Endodermal cell (in vitro differentiated cells): ENCODE measurements at regions not wholly inside any gene's neighbourhood (a gene's known extent, or its start where the extent isn't known, plus 50 kb on each side); places are given as distances from the start of the nearest gene placed in this dataset.

Experiments
- DNase-seq: peaks from one replicate; pipeline ENCODE4 v3.0.0-alpha.2; 2017
- H3K27ac ChIP-seq: 2 replicates; pipeline ENCODE4 v1.5.1; 2013; ENCODE audit warnings: mild to moderate bottlenecking, low read depth, low read length, moderate library complexity
- H3K27me3 ChIP-seq: 2 replicates; pipeline ENCODE4 v1.6.1; 2013; ENCODE audit warnings: mild to moderate bottlenecking, low read length, moderate library complexity; ENCODE audit not compliant: insufficient read depth, control insufficient read depth, poor library complexity, severe bottlenecking
- H3K36me3 ChIP-seq: 2 replicates; pipeline ENCODE4 v1.7.0; 2013; ENCODE audit warnings: mild to moderate bottlenecking, low read length, moderate library complexity; ENCODE audit not compliant: control insufficient read depth, insufficient read depth
- H3K4me1 ChIP-seq: one replicate; pipeline ENCODE4 v1.7.0; 2013; ENCODE audit warnings: low read length; ENCODE audit not compliant: control insufficient read depth, insufficient read depth
- H3K4me3 ChIP-seq: 2 replicates; pipeline ENCODE4 v1.5.1; 2013; ENCODE audit warnings: mild to moderate bottlenecking, low read length, moderate library complexity
- H3K9ac ChIP-seq: 2 replicates; pipeline ENCODE4 v1.6.1; 2013; ENCODE audit warnings: mild to moderate bottlenecking, low read length, moderate library complexity; ENCODE audit not compliant: poor library complexity, severe bottlenecking; ENCODE audit errors: extremely low read depth
- H3K9me3 ChIP-seq: 2 replicates; pipeline ENCODE4 v1.6.1; 2013; ENCODE audit warnings: mild to moderate bottlenecking, low read length, moderate library complexity; ENCODE audit not compliant: control insufficient read depth
- H3K27ac Mint-ChIP-seq: 2 replicates; pipeline ENCODE4 v1.8.0; 2020; ENCODE audit warnings: mixed read lengths
- H3K27me3 Mint-ChIP-seq: 2 replicates; pipeline ENCODE4 v1.8.0; 2021; ENCODE audit warnings: mild to moderate bottlenecking, mixed read lengths; ENCODE audit not compliant: insufficient read depth
- H3K36me3 Mint-ChIP-seq: 2 replicates; pipeline ENCODE4 v1.8.0; 2020; ENCODE audit warnings: low read depth, mixed read lengths
- H3K4me1 Mint-ChIP-seq: 2 replicates; pipeline ENCODE4 v1.8.0; 2020; ENCODE audit warnings: mixed read lengths
- H3K4me3 Mint-ChIP-seq: 2 replicates; pipeline ENCODE4 v1.8.0; 2020; ENCODE audit warnings: mild to moderate bottlenecking, moderate library complexity, mixed read lengths
- H3K9me3 Mint-ChIP-seq: 2 replicates; pipeline ENCODE4 v1.8.0; 2020; ENCODE audit warnings: mild to moderate bottlenecking, mixed read lengths
- CTCF ChIP-seq: fragments of 200-600 bp; sonication (generic); conservative IDR thresholded peaks from 2 replicates; pipeline ENCODE4 v1.5.0; 2021; ENCODE audit warnings: antibody characterized with exemption, mild to moderate bottlenecking
- WGBS, 2 experiments: methylation state at CpG; one replicate each; pipeline versions ENCODE4 v1.1.5 to v1.1.7; 2013; ENCODE audit warnings: missing lambda C conversion rate in 2 of 2, mixed read lengths in 1 of 2; ENCODE audit not compliant: insufficient coverage in 1 of 2, insufficient read length in 1 of 2; 5-methylcytosine and 5-hydroxymethylcytosine counted together

DNA sequence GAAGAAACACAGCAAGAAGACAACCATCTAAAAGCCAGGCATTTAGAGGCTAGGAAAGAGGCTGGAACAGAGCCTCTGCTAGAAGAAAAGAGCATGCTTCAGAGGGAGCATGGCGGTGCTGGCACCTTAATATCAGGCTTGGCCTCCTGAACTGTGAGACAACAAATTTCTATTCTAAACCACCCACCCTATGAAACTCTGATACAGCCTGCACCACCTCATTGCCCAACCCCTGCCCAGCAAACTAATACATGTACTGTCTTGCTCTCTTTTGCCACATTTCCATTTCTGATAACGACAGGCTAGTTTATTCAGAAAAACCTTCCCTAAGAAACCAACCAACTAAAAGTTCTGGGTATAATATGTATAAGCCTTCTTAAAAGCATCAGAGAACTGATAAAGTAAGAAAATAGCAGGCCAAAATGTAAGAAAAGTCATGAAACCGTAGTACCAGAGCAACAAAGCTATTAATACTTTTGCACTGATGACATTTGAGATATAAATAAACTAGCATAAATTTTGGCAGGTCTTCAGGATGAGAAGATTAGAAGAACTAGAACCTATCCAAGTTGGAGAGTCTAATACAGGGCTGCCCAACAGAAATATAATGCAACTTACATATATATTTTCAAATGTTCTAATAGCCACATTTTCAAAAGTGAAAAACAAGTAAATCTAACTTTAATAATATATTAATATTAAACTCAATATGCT is 184.7 kb upstream of the HSF2 start:
- H3K4me3 Mint-ChIP-seq: no peak overlapping the region
- no peak overlapping the region for H3K27ac Mint-ChIP-seq
- H3K9me3 Mint-ChIP-seq: no peaks in the 10 kb centered on the region
- WGBS, 2 experiments: 95 to 100% methylated on average over 1 to 3 of the region's 3 CpGs
- no peaks in the 10 kb centered on the region for H3K9me3 ChIP-seq
- no peak overlapping the region for H3K4me3 ChIP-seq
- no peaks in the 10 kb centered on the region for H3K4me1 ChIP-seq
- H3K27ac ChIP-seq: no peak overlapping the region
- H3K36me3 ChIP-seq: no peaks in the 10 kb centered on the region
- H3K4me1 Mint-ChIP-seq: no peaks in the 10 kb centered on the region
- H3K27me3 ChIP-seq: no peaks in the 10 kb centered on the region
- H3K9ac ChIP-seq: no peak overlapping the region
- no peak for TF ChIP-seq CTCF
- no peak for DNase-seq
- H3K36me3 Mint-ChIP-seq: no peaks in the 10 kb centered on the region
- H3K27me3 Mint-ChIP-seq: no peaks in the 10 kb centered on the region

DNA sequence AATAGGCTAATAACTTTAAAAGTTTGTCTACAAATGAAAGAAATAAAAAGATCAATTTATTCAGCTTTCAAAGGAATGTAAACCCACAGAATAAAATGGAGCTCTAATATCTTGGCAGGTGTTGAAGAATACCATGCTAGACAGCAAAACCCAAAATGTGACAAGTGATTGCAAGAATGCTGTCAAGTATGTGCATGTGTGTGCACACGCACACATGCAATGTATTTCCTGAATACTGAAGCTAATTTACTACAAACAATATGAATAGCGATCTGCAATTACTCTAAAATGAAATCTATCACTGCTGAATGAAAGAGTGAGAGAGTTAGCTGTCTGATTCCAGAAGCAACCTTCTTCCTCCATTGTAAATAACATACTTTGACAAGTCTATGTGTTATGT is 179.2 kb upstream of the HSF2 start:
- DNase-seq: no peak
- no peak overlapping the region for H3K9ac ChIP-seq
- no peaks in the 10 kb centered on the region for H3K4me1 ChIP-seq
- H3K36me3 ChIP-seq: no peaks in the 10 kb centered on the region
- no peaks in the 10 kb centered on the region for H3K36me3 Mint-ChIP-seq
- H3K27me3 ChIP-seq: no peaks in the 10 kb centered on the region
- no peaks in the 10 kb centered on the region for H3K4me1 Mint-ChIP-seq
- no peaks in the 10 kb centered on the region for H3K9me3 ChIP-seq
- H3K27ac Mint-ChIP-seq: no peak overlapping the region
- H3K27me3 Mint-ChIP-seq: no peaks in the 10 kb centered on the region
- 89% methylated on average over 2 of the region's 2 CpGs; no CpG with 5 or more reads in 1 of the 2 experiments for WGBS, 2 experiments
- no peak overlapping the region for H3K4me3 ChIP-seq
- H3K9me3 Mint-ChIP-seq: no peaks in the 10 kb centered on the region
- no peak for TF ChIP-seq CTCF
- H3K27ac ChIP-seq: no peak overlapping the region
- H3K4me3 Mint-ChIP-seq: no peak overlapping the region

DNA sequence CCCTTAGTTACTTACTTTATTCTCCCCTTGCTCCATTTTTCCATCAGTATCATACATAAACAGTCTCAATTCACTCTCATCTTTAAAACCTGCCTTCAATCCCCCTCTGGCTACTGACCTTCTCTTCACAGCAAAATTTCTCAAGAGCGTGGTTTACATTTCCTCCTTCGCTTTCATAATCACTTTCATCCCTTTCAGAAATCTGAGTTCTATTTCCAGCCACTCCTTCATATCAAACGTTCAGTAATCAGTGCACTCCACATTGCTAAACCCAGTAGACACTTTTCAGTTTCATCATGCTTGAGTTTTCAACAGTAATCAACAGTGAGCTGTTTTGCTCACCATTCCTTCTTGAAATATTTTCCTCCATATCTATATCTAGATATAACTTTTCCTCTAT is 176.7 kb upstream of the HSF2 start:
- Mint-ChIP-seq H3K27ac (no peak overlapping the region), H3K4me3 (no peak overlapping the region), H3K27me3 (no peaks in the 10 kb centered on the region), H3K36me3 (no peaks in the 10 kb centered on the region), H3K9me3 (no peaks in the 10 kb centered on the region), H3K4me1 (no peaks in the 10 kb centered on the region)
- DNase-seq: no peak
- Histone ChIP-seq H3K27me3 (no peaks in the 10 kb centered on the region), H3K9ac (no peak overlapping the region), H3K4me1 (no peaks in the 10 kb centered on the region), H3K27ac (no peak overlapping the region), H3K36me3 (no peaks in the 10 kb centered on the region), H3K4me3 (no peak overlapping the region), H3K9me3 (no peaks in the 10 kb centered on the region)
- WGBS, 2 experiments: 87 to 93% methylated on average over 3 of the region's 3 CpGs
- TF ChIP-seq CTCF: no peak
